ENCODE measurements at regions not wholly inside any gene's neighbourhood (a gene's known extent, or its start where the extent isn't known, plus 50 kb on each side); places are given as distances from the start of the nearest gene placed in this dataset.

DNA sequence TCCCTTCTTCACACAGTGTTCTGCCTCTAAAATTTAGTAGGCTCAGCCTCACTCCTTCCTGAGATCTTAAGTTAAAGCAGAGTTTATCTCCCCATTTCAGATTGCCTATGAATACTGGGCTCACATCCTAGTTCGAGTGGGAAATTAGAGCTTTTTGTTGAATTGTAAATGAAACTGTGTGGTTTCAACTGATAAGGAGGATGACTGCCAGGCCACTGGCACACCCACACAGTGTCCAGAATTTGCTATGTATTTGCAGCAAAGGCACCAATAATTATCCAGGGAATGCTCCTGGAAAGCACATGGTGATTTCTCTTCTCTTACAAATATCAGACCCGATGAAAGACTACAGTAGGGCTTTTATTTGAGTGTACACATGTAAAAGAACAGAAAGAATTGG, 308.1 kb upstream of the COL8A1 start (continued):
- TF ChIP-seq, protein P1, sequence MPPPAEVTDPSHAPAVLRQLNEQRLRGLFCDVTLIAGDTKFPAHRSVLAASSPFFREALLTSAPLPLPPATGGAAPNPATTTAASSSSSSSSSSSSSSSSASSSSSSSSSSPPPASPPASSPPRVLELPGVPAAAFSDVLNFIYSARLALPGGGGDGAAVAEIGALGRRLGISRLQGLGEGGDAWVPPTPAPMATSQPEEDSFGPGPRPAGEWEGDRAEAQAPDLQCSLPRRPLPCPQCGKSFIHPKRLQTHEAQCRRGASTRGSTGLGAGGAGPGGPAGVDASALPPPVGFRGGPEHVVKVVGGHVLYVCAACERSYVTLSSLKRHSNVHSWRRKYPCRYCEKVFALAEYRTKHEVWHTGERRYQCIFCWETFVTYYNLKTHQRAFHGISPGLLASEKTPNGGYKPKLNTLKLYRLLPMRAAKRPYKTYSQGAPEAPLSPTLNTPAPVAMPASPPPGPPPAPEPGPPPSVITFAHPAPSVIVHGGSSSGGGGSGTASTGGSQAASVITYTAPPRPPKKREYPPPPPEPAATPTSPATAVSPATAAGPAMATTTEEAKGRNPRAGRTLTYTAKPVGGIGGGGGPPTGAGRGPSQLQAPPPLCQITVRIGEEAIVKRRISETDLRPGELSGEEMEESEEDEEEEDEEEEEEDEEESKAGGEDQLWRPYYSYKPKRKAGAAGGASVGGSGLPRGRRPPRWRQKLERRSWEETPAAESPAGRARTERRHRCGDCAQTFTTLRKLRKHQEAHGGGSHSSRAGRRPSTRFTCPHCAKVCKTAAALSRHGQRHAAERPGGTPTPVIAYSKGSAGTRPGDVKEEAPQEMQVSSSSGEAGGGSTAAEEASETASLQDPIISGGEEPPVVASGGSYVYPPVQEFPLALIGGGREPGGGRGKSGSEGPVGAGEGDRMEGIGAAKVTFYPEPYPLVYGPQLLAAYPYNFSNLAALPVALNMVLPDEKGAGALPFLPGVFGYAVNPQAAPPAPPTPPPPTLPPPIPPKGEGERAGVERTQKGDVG (CRISPR knock-in tag; IDR thresholded peaks at IDR 0.05; ENCODE audit: borderline replicate concordance) = no peak
- TF ChIP-seq ZFX (CRISPR knock-in tag; IDR thresholded peaks at IDR 0.05; ENCODE audit: low read depth) = no peak

DNA sequence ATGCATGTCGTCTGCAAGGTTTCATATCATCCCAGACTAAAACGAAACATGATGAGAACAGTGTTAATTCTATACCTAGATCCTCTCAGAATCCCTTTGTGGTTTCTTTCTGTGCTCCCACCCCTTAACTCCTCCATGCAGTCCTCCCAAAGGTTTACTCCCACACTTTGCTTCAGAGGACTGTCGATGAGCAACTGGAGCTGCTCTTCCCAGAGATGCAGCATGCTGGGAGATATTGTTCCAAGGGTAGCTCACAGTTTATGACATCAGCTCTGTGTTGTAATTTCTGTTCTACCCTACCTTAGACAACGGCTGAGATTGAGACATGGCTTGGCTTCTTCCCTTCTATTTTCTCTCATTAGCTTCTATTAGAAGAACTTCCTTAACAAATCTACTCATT, 313.0 kb upstream of the COL8A1 start:
- Histone ChIP-seq H3K4me1 (ENCODE audit: insufficient read depth, low read length) (no peaks in the 10 kb centered on the region), H3K27me3 (ENCODE audit: control insufficient read depth in 1 of 2, insufficient read depth in 2 of 2, low read length in 2 of 2) (no peaks in the 10 kb centered on the region), H3K4me3 (replicated peaks in 1 of 3; ENCODE audit: insufficient read depth in 1 of 3, low read depth in 2 of 3, low read length in 3 of 3) (no peak overlapping the region), H3K27ac (ENCODE audit: extremely low read length, insufficient read depth, low read length) (no peak overlapping the region), H3K79me2 (ENCODE audit: insufficient read depth, low read length) (no peaks in the 10 kb centered on the region), H2AFZ (ENCODE audit: low read length) (no peak overlapping the region), H4K20me1 (ENCODE audit: insufficient read depth, low read length) (no peaks in the 10 kb centered on the region), H3K9ac (ENCODE audit: insufficient read depth, low read depth, low read length) (no peak overlapping the region), H3K36me3 (replicated peaks in 1 of 2; ENCODE audit: control insufficient read depth in 1 of 2, insufficient read depth in 2 of 2, low read length in 2 of 2) (no peaks in the 10 kb centered on the region), H3K4me2 (ENCODE audit: low read depth, low read length) (no peak overlapping the region), H3K9me3 (ENCODE audit: low read length) (no peaks in the 10 kb centered on the region)
- in situ Hi-C loops (cut with HindIII; ENCODE audit: extremely low pct_ligation_motif_present, low pct_unique_long_range_greater_than_20kb) = no loop called here
- CTCF ChIA-PET (ENCODE audit: low intra/inter-chr PET ratio, low total read pairs) = no interaction called here
- no TSS peak for BruUV-seq (replicated peaks)
- intact Hi-C loops (cut with micrococcal nuclease; ENCODE audit: unreplicated experiment) = no loop called here
- POLR2A ChIA-PET = no interaction called here
- 1% methylated on average over 4 of the region's 4 CpGs for WGBS (ENCODE audit: low lambda C conversion rate)
- no peak for DNase-seq (ENCODE audit: low spot score)
- ATAC-seq = no peak
- FAIRE-seq = no peak
- TF ChIP-seq FOXM1 (CRISPR knock-in tag; IDR thresholded peaks at IDR 0.05) = no peak
- no peak for TF ChIP-seq XBP1 (CRISPR knock-in tag; IDR thresholded peaks at IDR 0.05)
- no peak for TF ChIP-seq ZNF747 (CRISPR knock-in tag; IDR thresholded peaks at IDR 0.05; ENCODE audit: borderline replicate concordance)
- no peak for TF ChIP-seq LCORL (IDR thresholded peaks at IDR 0.05)
- no peak for TF ChIP-seq LCORL (CRISPR knock-in tag; IDR thresholded peaks at IDR 0.05)
- no peak for TF ChIP-seq ZNF274 (CRISPR knock-in tag; IDR thresholded peaks at IDR 0.05)
- TF ChIP-seq ZFP90 (CRISPR knock-in tag; IDR thresholded peaks at IDR 0.05; ENCODE audit: borderline replicate concordance) = no peak
- TF ChIP-seq FOXA1 (IDR thresholded peaks at IDR 0.05) = no peak
- no peak for TF ChIP-seq FOXA1 (CRISPR knock-in tag; IDR thresholded peaks at IDR 0.05)
- TF ChIP-seq ZBTB25 (CRISPR knock-in tag; IDR thresholded peaks at IDR 0.05) = no peak
- TF ChIP-seq, protein P2, sequence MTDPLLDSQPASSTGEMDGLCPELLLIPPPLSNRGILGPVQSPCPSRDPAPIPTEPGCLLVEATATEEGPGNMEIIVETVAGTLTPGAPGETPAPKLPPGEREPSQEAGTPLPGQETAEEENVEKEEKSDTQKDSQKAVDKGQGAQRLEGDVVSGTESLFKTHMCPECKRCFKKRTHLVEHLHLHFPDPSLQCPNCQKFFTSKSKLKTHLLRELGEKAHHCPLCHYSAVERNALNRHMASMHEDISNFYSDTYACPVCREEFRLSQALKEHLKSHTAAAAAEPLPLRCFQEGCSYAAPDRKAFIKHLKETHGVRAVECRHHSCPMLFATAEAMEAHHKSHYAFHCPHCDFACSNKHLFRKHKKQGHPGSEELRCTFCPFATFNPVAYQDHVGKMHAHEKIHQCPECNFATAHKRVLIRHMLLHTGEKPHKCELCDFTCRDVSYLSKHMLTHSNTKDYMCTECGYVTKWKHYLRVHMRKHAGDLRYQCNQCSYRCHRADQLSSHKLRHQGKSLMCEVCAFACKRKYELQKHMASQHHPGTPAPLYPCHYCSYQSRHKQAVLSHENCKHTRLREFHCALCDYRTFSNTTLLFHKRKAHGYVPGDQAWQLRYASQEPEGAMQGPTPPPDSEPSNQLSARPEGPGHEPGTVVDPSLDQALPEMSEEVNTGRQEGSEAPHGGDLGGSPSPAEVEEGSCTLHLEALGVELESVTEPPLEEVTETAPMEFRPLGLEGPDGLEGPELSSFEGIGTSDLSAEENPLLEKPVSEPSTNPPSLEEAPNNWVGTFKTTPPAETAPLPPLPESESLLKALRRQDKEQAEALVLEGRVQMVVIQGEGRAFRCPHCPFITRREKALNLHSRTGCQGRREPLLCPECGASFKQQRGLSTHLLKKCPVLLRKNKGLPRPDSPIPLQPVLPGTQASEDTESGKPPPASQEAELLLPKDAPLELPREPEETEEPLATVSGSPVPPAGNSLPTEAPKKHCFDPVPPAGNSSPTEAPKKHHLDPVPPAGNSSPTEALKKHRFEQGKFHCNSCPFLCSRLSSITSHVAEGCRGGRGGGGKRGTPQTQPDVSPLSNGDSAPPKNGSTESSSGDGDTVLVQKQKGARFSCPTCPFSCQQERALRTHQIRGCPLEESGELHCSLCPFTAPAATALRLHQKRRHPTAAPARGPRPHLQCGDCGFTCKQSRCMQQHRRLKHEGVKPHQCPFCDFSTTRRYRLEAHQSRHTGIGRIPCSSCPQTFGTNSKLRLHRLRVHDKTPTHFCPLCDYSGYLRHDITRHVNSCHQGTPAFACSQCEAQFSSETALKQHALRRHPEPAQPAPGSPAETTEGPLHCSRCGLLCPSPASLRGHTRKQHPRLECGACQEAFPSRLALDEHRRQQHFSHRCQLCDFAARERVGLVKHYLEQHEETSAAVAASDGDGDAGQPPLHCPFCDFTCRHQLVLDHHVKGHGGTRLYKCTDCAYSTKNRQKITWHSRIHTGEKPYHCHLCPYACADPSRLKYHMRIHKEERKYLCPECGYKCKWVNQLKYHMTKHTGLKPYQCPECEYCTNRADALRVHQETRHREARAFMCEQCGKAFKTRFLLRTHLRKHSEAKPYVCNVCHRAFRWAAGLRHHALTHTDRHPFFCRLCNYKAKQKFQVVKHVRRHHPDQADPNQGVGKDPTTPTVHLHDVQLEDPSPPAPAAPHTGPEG (CRISPR knock-in tag; IDR thresholded peaks at IDR 0.05) = no peak
- no peak for TF ChIP-seq MEIS1 (CRISPR knock-in tag; IDR thresholded peaks at IDR 0.05; ENCODE audit: borderline replicate concordance)

Data from HepG2 (cell line).